A549 (cell line): ENCODE measurements at regions not wholly inside any gene's neighbourhood (a gene's known extent, or its start where the extent isn't known, plus 50 kb on each side); places are given as distances from the start of the nearest gene placed in this dataset.

ENCODE experiments used
- CEBPB ChIP-seq, 2 experiments: fragments of >200 bp in 1 of 2; sonication (Bioruptor Twin) in 1 of 2; formaldehyde crosslinking in 1 of 2; IDR thresholded peaks; 2 replicates each; pipeline ENCODE4 v1.6.1; 2012 to 2016
- TF ChIP-seq, protein P1 (sequence below): fragments of >200 bp; sonication (Bioruptor Twin); formaldehyde crosslinking; IDR thresholded peaks from 3 replicates; pipeline ENCODE4 v1.5.1; 2016

- TF ChIP-seq, protein P1, sequence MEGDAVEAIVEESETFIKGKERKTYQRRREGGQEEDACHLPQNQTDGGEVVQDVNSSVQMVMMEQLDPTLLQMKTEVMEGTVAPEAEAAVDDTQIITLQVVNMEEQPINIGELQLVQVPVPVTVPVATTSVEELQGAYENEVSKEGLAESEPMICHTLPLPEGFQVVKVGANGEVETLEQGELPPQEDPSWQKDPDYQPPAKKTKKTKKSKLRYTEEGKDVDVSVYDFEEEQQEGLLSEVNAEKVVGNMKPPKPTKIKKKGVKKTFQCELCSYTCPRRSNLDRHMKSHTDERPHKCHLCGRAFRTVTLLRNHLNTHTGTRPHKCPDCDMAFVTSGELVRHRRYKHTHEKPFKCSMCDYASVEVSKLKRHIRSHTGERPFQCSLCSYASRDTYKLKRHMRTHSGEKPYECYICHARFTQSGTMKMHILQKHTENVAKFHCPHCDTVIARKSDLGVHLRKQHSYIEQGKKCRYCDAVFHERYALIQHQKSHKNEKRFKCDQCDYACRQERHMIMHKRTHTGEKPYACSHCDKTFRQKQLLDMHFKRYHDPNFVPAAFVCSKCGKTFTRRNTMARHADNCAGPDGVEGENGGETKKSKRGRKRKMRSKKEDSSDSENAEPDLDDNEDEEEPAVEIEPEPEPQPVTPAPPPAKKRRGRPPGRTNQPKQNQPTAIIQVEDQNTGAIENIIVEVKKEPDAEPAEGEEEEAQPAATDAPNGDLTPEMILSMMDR = no peak
- TF ChIP-seq CEBPB (IDR thresholded peaks at IDR 0.05) = no peak
Observed at GRCh38 chr5:133841831-133842750, 126.3 kb downstream of the C5orf15 start.
